HG03565 (cell line): ENCODE measurements at regions not wholly inside any gene's neighbourhood (a gene's known extent, or its start where the extent isn't known, plus 50 kb on each side); places are given as distances from the start of the nearest gene placed in this dataset.

ENCODE experiments used
- ATAC-seq: cut with Tn5 transposase; IDR thresholded peaks from one replicate; pipeline ENCODE4 v1.9.1; 2021; ENCODE audit warnings: mild to moderate bottlenecking, moderate library complexity; ENCODE audit not compliant: unreplicated experiment

DNA sequence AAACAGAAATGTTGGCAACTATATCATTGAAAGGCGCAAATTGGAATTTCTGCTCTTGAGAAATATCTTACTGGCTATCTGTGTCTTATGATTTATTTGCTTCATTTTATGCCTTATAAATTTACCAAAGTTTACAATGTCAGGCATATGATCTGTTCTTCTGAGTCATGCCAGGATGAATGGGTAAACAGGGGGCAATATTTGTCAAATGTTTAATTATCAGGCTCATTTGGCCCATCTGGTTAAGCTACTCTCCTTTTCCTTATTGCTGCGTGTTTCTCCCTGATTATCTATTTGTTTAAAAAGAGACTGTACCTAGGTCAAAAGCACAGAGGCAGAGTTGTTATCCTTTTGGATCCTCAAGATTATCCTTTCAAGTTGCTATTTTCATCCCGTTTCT lies 903.8 kb upstream of the PCDH10 start:
- no peak for ATAC-seq

DNA sequence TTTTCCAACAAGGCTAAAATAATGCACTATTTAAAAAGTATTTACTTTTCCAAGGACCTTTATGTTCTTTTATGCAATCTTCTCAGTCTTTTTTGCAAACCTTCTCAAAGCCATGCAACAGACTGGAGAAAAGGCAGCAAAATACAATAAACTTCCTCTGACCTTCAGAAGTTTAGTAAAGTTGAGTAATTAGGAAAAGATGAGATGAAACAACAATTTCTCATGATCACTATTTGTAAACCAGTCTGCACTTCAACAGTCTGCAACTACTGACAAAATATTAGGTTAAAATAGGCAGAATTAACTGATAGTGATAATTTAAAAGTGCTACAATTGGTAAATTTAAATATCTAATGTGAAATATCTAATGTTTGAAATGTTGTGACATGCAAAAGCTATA lies 884.9 kb upstream of the PCDH10 start:
- no peak for ATAC-seq

DNA sequence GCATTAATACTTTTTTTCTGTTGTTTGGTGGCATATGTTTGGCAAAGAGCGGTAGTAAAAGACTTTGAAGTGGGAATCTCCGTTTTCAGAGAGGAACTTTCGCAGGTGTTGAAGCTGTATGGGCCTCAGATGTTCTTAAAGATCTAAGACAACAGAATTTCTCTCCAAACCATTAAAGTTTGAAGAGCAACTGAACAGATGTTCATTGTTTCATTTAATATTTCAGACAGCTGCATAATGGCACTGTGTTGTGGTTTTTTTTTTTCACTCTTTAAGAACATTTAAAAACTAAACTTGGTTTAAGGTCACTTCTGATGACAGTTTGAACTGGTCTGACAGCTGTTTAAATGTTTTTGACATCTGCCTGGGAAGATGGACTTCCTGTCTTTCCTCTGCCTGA lies 882.7 kb upstream of the PCDH10 start:
- ATAC-seq: no peak

DNA sequence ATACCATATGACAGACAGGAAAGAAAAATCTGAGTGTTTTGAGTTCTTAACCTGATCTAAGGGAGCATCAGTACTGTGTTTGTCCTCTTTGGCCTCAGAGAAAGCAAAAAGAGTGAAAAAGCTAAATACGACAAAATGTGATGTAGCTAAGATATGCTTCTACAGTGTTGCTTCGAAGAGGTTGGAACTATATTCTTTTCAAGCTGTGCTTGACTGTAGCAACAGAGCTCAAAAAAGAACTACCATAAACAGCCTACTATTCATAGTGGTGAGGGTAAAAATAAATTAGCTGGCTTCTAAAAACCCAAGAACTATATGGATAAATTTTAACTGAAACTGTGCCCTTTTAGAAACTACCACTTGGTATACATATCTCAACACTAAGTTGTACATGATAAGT lies 881.8 kb upstream of the PCDH10 start:
- ATAC-seq: no peak

DNA sequence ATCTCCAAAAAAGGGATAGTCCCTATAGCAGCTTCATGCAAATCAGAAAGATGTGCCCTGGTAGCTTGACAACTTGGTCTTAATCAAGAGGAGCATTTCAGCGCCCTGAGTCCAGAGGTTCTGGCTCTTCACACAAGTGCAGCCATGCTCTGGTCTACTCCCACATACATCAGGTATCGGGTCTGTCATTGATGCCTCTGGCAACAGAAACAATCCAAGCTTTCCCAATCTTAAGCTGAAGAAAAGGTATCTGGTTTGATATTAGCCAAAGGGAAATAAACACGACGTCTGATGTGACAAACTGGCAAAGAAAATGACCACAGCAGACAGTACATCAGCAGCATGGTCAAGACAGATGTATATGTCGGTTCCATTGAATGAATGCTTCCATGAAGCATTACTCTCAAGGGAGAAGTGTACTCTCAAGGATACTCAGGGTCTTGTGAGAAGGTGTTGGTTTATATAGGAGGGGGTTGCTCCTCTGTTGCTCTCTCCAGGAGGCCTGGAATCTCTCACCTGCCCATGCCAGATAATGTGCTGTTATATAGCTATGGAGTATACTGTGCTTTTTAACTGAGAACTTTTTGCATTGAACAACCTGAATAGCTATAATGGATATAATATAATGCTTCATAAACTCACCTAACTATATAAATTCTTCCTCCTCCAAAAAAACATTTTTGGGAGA lies 879.6 kb upstream of the PCDH10 start:
- no peak for ATAC-seq

DNA sequence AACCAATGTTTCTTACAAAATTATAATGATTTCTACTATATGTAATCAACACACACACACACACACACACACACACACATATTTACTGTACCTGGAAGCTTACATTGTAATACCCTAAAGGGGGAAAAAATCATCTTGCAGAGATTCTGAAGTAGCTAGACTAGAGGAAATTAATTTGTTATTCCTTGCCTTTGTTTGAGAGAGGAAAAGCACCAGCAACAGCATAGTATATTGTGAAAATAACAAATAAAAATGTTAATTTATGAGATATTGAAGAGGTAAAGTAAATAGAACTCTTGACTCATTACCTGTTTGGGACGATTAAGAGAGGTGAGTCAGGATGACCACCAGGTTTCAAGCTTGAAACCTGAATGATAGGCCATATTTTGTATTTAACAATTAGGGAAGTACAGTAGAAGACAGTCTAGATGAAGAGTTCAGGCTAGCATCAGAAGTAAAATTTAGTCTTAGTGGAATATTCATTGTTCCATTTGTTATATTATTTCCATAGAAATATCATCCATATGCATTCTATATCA lies 873.4 kb upstream of the PCDH10 start:
- no peak for ATAC-seq

DNA sequence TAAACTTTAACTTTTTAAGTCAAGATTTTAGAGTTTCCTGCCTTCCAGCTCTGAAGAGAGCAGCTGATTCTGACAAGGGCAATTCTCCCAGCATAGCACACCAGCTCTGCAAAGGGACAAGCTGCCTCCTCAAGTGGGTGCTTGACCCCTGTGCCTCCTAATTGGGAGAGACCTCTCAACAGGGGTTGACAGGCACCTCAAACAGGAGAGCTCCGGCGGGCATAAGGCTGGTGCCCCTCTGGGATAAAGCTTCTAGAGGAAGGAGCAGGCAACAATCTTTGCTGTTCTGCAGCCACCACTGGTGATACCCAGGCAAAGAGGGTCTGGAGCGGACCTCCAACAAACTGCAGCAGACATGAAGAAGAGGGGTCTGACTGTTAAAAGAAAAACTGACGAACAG lies 872.9 kb upstream of the PCDH10 start:
- ATAC-seq: no peak

DNA sequence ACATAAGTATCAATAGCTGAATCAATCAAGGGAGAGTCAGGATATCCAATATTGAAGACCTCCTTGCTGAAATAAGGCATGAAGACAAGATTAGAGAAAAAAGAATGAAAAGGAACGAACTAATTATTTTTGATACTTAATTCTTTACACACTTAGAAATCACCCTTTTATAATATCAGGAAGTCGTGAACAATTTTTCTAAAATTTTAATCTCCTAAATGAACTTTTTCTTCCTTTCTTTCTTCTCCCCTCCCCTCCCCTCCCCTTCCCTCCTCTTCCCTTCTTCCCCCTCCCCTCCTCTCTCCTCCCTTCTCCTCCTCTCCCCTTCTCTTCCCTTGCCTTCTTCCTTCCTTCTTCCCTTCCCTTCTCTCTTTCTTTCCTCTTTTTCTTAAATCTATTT lies 872.1 kb upstream of the PCDH10 start:
- ATAC-seq: no peak

DNA sequence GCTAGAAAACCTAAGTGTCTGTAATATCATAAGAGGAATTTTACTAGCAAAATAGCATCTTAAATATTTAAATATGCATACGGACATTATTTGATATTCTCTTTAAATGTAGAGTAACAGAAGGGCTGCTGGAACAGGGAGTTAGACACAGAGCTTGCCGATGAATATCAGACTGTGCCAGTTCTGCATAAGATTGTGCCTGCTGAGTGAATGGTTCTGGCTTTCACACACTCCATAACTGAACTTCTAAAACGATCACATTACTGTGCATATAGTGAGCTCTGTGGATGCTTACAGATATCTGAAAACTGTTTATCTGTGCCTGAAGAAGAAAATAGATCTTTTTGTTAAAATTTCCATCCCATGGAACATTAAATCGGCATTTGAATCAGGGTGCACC lies 867.4 kb upstream of the PCDH10 start:
- no peak for ATAC-seq

DNA sequence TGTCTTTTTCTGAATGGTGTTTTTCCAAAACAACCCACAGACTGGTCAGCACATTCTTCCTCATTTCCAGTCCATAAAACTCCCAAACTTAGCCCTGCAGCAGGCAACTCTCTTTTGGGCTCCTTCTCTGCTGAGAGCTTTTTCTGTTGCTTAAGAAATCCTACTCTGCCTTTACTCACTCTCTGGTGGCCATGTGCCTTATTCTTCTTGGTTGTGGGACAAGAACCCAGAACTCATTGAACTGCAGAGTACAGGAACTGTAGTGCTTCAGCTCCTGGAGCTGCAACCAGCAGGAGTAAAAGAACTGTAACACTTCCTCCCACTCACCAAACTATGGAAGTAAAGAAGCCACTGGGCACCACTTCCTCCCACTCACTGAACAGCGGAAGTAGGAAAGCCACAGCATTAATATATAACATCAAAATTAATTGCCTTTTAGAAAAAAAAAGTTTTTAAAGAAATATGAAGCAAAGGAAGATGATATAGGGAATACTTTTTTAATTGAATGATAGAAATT lies 864.1 kb upstream of the PCDH10 start:
- no peak for ATAC-seq

DNA sequence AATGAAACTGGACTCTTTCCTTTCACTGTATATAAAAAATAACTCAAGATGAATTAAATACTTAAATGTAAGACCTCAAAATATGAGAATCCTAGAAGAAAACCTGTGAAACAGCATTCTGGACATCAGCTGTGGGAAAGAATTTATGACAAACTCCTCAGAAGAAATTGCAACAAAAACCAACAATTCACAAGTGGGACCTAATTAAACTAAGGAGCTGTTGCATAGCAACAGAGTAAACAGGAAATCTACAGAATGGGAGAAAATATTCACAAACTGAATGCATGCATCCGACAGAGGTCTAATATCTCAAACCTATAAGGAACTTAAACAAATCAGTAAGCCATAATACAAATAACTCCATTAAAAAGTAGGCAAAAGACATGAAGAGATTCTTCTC lies 851.7 kb upstream of the PCDH10 start:
- ATAC-seq: no peak

DNA sequence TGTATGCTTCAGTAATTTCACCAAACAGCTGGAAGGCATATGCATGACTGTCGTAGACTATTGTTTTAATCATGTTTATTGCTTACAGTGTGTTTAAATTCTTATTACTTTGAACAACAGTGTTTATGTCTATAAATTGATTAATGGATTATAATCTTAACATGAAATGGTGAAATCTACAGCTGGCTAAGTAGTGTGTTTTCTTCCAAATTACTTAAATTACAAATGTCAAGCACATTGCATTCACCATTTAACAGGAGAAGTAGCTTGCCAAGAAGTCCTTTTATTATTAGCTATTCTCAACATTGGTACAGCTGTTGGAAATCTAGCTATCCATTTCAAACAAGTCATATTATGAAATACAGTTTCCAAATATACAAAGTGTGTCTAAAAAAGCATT lies 849.3 kb upstream of the PCDH10 start:
- ATAC-seq: no peak

DNA sequence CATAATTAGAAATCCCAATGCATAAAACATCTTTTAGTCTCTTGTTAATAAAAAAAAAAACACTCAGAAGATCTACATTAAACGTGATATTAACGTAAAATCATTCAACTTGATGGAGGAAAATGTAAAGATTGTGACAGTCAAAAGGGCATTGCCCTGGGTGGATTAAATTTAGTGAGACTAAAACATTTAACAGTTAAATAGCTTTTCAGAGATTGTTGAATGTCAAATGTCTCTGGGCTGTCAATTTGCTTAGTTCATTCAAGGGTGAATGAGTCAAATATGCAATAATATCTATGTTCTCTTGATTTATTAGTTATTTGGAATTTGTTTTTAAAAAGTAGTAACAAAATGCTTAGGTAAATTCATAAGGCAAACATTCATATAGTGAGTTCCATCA lies 836.6 kb upstream of the PCDH10 start:
- ATAC-seq: no peak

DNA sequence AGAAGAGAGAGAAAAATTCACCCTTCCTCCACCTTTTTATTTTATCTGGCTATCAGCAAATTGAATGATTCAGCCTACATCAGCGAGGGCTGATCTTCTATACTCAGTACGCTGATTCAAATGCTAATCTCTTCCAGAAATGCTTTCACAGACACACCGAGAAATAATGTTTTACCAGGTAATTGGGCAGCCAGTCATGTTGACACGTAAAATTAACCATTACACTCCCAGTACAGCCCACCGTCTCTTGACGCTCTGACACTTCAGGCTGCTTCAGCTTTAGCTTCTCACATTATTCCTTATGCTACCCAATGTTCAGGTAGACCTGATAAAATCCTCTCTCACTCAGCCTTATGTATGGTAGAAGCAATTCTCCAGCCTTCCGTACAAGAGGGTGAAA lies 835.2 kb upstream of the PCDH10 start:
- ATAC-seq: no peak

DNA sequence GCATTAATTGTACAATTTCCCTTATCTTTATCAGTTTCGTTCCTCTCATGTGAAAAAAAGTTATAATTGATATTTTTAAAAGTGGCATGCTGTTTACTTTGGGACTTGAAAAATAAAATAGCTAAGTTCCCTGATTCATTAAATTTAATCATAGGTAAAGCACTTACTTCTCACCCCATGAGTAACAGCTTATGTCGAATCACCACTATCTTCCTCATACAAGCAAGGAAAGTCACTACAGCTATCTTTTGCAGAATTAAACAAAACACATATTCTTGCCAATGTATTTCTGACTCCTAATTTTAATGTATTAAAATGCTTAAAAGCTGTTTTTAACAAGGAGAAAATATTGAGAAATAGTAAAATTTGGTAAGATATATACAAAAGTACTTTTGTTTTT lies 832.4 kb upstream of the PCDH10 start:
- no peak for ATAC-seq

DNA sequence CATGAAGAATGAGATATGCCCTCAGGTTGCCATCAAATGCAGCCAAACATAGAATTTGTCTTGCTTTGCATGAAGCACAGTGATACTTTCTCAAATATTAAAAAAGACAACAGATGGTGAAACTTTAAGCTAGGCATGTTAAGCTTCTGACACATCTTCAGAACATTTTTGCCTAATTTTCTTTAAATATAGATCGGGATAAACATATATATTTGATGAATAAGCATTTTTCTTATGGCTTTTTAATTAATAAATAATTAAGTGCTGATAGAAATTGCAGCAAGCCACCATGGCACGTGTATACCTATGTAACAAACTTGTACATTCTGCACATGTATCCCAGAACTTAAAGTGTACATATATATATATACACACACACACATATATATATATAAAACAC lies 831.2 kb upstream of the PCDH10 start:
- ATAC-seq: no peak

DNA sequence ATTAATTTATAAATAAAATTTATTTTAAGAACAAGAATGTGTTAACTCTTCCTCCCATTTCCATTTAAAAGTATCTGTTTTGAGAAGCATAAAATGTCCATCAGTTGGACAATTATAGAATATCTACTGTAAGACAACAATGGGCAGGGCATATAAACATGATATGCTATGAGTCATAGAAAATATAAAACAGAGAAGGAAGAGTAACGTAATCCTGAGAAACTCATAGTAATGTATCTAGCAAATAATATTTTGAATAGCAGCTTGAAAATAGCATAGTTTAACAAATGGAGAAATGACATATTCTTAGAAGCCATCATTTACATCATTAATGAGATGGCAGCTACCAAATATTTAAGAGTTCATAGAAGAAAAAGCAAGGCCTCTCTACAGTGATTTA lies 820.3 kb upstream of the PCDH10 start:
- no peak for ATAC-seq

DNA sequence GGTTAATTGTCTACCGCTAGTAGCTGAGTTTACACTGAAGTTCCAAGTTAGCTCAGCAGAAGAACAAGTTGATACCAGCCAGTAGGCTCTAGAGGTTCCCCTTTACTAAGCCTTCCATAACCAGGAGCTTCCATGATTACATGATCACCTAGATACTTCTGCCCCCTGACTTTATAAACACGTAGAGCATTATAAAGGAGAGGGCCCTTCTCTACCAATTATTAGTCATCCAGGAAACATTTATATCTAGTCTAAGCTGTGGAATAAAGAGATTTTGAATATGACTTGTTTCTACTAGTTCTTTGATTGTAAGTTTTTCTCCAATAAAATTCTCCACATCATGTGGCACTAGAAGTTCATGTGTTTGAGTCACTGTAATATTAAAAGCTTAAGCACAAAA lies 818.1 kb upstream of the PCDH10 start:
- ATAC-seq: no peak

DNA sequence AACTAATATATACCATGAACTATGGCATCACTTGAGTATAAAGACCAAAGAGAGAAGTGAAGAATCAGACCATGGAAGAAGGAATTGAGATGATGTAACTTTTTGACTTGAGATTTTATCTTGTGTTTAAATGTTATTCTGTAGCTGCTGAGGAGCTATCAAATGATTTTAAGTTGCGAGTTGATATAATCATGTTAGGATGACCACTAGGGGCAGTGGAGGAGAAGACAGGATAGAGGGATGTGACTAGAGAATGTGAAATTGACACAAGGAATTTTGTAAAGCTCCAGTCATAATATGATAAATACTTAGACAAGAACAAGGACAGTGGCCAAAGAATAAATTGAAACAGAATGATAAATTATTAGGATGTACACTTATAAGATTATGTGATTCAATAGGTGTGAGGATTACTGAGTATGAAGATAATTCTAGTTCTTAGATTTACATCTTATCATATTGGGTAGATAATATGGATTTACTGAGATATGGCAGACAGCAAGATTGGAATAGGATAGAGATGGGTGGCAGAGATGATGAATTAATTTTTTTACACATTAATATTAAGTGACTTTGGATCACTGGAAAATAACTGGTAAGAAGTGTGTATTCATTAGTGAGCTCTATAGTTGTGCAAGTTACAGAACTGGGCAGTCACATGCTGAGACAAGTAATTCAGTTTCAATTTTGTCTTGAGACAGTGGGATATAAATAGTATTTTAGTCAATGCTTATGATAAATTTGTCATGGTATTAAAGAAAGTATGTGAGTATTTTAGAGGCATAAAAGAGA lies 816.0 kb upstream of the PCDH10 start:
- ATAC-seq: no peak

DNA sequence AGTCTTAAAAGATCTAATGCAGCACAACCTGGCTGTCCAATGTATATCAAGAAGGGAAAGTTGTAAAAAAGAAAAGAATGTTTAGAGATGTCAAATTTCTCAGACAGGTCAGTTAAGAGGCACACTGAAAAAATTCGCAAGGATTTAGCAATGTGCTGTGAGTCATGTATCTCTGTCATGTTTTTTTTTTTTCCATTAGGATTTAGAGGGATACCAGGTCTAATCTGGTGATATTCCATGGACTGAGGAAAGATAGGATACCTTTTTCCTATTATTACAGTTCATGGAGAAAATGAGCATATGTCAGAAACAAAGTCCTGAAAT lies 815.4 kb upstream of the PCDH10 start:
- ATAC-seq: no peak

DNA sequence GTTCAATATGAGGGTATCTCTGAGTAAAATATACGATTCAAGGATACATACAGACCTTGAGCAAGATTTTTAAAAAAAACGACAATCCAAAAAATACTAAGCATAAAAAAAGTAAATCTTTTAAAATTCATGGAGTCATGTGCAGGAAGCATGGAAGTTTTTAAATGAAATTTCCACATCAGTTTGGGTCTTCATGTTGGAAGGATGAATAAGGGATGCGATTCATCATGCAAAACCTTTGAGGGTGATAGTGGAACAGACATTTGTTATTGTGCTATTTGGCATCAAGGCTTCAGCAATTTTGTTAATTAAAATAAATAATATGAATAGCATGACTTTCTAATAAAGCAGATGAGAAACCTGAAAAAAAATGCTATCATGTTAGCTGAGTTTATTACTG lies 815.0 kb upstream of the PCDH10 start:
- ATAC-seq: no peak
